HG03354 (cell line): ENCODE measurements at regions not wholly inside any gene's neighbourhood (a gene's known extent, or its start where the extent isn't known, plus 50 kb on each side); places are given as distances from the start of the nearest gene placed in this dataset.
"Not testable (repeated sequence)": the region's sequence is repeated elsewhere in the genome, so short reads cannot be mapped to it uniquely, and the experiment has no call there.

ENCODE experiments used
- ATAC-seq: cut with Tn5 transposase; IDR thresholded peaks from one replicate; pipeline ENCODE4 v1.9.1; 2021; ENCODE audit warnings: mild to moderate bottlenecking; ENCODE audit not compliant: unreplicated experiment, poor library complexity, severe bottlenecking

GRCh38 chr18:27540111-27540510 lies 355.0 kb upstream of the CHST9 start:
- no peak for ATAC-seq

- ATAC-seq, result no peak
Measured at GRCh38 chr18:27528925-27529521, 343.9 kb upstream of the CHST9 start.

GRCh38 chr18:27527856-27528255 lies 342.7 kb upstream of the CHST9 start:
- ATAC-seq, result no peak

- ATAC-seq, result no peak
Measured at GRCh38 chr18:27520401-27520800, 335.3 kb upstream of the CHST9 start.

- ATAC-seq, result not testable (repeated sequence)
Measured at GRCh38 chr18:27510036-27510633, 325.0 kb upstream of the CHST9 start.

- no peak for ATAC-seq
Measured at GRCh38 chr18:27501671-27502070, 316.6 kb upstream of the CHST9 start.

- no peak for ATAC-seq
Measured at GRCh38 chr18:27500531-27500930, 315.4 kb upstream of the CHST9 start.

GRCh38 chr18:27497246-27497645 lies 312.1 kb upstream of the CHST9 start:
- no peak for ATAC-seq

- ATAC-seq, result no peak
Measured at GRCh38 chr18:27493182-27493581, 308.1 kb upstream of the CHST9 start.

- ATAC-seq, result no peak
Measured at GRCh38 chr18:27491772-27492171, 306.7 kb upstream of the CHST9 start.

- ATAC-seq, result no peak
Measured at GRCh38 chr18:27483276-27483675, 298.2 kb upstream of the CHST9 start.

- ATAC-seq, result no peak
Measured at GRCh38 chr18:27478459-27478858, 293.4 kb upstream of the CHST9 start.

- ATAC-seq, result no peak
Measured at GRCh38 chr18:27473318-27473717, 288.2 kb upstream of the CHST9 start.

GRCh38 chr18:27467073-27467472 lies 282.0 kb upstream of the CHST9 start:
- ATAC-seq, result no peak

GRCh38 chr18:27461957-27462356 lies 276.8 kb upstream of the CHST9 start:
- no peak for ATAC-seq

- ATAC-seq, result no peak
Measured at GRCh38 chr18:27449104-27449503, 264.0 kb upstream of the CHST9 start.

- ATAC-seq, result no peak
Measured at GRCh38 chr18:27447930-27448329, 262.8 kb upstream of the CHST9 start.

GRCh38 chr18:27447451-27447881 lies 262.4 kb upstream of the CHST9 start:
- no peak for ATAC-seq

- ATAC-seq, result no peak
Measured at GRCh38 chr18:27430595-27430994, 245.5 kb upstream of the CHST9 start.

- no peak for ATAC-seq
Measured at GRCh38 chr18:27428716-27429475, 243.8 kb upstream of the CHST9 start.

- no peak for ATAC-seq
Measured at GRCh38 chr18:27428120-27428519, 243.0 kb upstream of the CHST9 start.
